GM18858 (cell line): ENCODE measurements at regions not wholly inside any gene's neighbourhood (a gene's known extent, or its start where the extent isn't known, plus 50 kb on each side); places are given as distances from the start of the nearest gene placed in this dataset.

ENCODE experiments used
- ATAC-seq: cut with Tn5 transposase; IDR thresholded peaks from one replicate; pipeline ENCODE4 v1.9.1; 2021; ENCODE audit not compliant: unreplicated experiment

DNA sequence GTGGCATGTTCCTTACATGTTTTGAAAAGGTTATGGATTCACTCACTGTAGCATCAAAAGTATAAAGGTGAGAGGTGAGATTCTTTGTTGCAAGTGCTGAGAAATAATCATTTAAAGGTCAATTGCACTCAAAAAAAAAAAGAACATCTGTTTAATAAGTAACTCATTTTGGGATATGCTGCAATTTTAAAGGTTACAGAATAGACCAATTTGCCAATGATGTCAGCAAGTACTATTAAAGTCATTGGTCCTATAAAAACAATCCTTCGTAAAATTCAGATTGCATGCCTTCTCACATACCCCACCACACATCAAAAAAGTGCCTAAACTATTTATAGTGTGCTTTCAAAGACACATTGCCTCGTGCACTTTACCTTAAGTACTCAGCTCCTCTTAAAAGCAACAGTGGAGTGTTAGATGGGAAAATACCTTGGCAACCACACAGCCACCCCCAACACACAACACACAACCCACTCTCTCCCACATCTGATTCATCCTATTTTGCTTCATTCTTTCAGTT is 218.2 kb upstream of the ADGRL2 start:
- ATAC-seq, result no peak

GRCh38 chr1:81578867-81579266 is 221.9 kb upstream of the ADGRL2 start:
- no peak for ATAC-seq

GRCh38 chr1:81577004-81577697 is 223.6 kb upstream of the ADGRL2 start:
- ATAC-seq, result no peak

DNA sequence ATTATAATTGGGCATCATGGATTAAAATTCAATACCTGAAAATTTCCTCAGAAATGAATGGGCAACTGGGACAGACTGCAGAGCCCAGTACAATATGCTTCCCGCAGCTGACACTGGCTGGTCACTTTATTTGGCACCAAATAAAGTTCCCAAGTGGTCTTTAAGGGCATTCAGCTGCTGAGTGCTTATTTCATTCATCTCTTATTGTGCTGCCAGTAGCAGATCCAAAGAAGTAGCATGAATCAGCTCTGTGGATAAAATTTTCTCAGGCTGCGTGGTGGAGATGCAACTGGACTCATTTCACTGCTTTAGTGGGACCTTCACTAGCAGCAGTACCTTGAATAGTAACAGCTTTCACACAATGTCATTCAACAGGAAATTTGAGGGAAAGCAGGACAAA is 226.3 kb upstream of the ADGRL2 start:
- ATAC-seq, result no peak

DNA sequence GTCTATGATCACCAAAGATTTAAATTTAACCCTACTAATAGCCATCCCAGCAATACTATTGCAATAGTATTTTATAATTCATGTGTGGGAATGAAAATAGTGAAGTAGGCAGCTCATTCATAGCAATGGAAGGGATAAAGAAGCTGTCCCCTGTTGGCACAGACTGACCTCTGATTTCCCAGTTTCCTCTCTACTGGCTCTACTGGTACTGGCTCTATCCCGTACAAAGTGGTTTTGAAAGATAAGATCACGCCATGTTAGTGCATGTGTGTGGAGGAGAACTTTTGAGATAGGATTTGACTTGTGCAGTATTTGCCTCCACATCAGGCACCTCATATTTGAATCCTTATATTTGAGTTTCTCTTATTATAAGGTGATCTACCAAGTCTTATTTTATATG is 227.3 kb upstream of the ADGRL2 start:
- ATAC-seq, result no peak

GRCh38 chr1:81571946-81572345 is 228.8 kb upstream of the ADGRL2 start:
- ATAC-seq, result no peak

- no peak for ATAC-seq
Observed at GRCh38 chr1:81569761-81570160, 231.0 kb upstream of the ADGRL2 start.

GRCh38 chr1:81563632-81564031 is 237.1 kb upstream of the ADGRL2 start:
- no peak for ATAC-seq

- no peak for ATAC-seq
Observed at GRCh38 chr1:81562934-81563333, 237.8 kb upstream of the ADGRL2 start.

DNA sequence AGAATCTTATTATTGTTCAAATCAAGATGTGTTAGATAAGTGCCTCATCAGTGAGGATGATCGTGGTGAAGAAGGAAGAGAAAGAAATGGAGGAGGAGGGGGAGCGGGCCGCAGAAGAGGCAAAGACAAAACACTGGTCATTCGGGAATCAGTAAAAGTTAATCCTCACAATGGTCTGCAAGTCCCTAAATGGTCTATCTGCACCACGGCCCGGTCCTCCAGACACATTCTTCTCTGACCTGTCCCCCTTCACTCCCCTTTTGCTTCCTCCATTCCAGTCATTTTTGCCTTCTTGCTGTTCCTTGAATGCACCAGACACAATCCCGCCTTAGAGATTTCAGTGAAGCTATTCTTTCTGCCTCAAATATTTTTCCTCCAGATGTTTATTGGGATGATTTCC is 240.1 kb upstream of the ADGRL2 start:
- no peak for ATAC-seq

- ATAC-seq, result no peak
Observed at GRCh38 chr1:81559662-81560350, 240.9 kb upstream of the ADGRL2 start.

GRCh38 chr1:81558291-81559076 is 242.2 kb upstream of the ADGRL2 start:
- no peak for ATAC-seq

GRCh38 chr1:81556968-81557367 is 243.8 kb upstream of the ADGRL2 start:
- ATAC-seq, result no peak

- no peak for ATAC-seq
Observed at GRCh38 chr1:81554534-81554933, 246.2 kb upstream of the ADGRL2 start.

- no peak for ATAC-seq
Observed at GRCh38 chr1:81554108-81554507, 246.6 kb upstream of the ADGRL2 start.

DNA sequence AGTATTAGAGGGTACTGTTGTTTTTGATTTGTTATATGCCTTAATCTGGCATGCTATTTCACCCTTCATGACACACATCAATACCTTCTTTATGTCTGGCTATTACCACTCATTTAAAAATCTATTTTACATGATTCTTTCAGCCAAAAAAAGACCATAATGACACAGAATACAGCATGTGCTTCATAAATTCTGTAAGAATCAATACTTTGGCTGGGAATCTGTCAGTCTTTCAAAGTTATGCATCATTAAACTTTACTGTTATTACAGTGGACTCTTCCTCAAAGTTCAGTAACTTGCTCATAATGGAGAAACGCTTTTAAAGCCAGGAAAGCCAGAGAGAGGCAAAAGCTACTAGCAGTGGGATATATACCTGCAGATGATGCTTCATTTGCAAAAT is 247.2 kb upstream of the ADGRL2 start:
- no peak for ATAC-seq

DNA sequence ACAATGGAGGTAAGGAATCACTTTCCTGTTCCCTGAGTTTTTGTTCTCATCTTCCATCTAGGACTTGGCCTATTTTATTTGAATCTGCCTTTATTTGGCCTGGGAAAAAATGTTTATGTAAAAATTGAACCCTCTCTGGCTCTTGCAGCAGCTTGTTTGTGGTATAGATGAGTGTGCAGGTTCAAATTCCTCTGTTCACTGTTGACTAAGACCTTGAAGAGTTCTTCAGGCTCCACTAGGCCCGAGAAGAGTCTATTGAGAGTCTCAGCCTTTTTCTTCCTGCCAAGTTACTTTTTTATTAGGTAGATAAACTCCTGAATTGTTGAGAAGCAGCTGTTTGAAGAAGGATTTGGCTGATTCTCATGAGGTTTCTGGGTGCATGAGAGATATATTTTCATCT is 248.8 kb upstream of the ADGRL2 start:
- no peak for ATAC-seq

- no peak for ATAC-seq
Observed at GRCh38 chr1:81550753-81551152, 250.0 kb upstream of the ADGRL2 start.

GRCh38 chr1:81549588-81550127 is 251.1 kb upstream of the ADGRL2 start:
- peak; percentile 43 for ATAC-seq

DNA sequence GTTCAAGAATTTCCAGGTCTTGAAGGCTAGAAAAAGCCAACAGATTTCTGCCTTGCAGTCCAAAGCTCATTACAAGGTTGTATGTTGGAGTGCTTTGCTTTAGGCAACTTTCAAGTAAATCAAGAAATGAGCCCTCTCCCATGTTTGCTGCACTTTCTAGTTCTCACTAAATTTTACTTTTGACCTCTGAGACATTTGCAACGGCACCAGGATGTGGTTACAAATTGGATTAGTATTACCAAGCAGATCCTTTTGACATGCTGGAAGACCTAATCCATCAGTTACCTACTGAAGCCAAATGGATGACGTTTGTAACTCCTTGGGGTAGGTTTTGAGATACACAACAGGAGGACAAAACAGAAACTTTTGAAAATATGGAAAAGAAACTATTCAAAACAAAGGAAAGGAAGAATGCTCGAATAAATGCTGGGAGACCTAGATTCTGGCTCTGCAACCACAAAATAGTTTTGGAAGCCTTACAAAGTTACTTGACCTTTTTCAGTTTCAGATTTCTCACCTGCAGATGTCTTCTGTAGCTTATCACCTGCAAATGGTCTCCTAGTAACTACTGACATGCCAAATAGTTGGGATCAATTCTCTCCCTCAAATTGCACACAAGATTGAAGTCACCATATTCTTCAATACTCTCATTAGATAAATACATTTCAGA is 251.7 kb upstream of the ADGRL2 start:
- ATAC-seq, result peak; percentile 41

GRCh38 chr1:81547912-81548303 is 252.8 kb upstream of the ADGRL2 start:
- peak; percentile 74 for ATAC-seq
